ENCODE measurements at regions not wholly inside any gene's neighbourhood (a gene's known extent, or its start where the extent isn't known, plus 50 kb on each side); places are given as distances from the start of the nearest gene placed in this dataset.

GRCh38 chr1:116314305-116314919, 58.6 kb upstream of the ATP1A1 start:
- TF ChIP-seq, protein P1, sequence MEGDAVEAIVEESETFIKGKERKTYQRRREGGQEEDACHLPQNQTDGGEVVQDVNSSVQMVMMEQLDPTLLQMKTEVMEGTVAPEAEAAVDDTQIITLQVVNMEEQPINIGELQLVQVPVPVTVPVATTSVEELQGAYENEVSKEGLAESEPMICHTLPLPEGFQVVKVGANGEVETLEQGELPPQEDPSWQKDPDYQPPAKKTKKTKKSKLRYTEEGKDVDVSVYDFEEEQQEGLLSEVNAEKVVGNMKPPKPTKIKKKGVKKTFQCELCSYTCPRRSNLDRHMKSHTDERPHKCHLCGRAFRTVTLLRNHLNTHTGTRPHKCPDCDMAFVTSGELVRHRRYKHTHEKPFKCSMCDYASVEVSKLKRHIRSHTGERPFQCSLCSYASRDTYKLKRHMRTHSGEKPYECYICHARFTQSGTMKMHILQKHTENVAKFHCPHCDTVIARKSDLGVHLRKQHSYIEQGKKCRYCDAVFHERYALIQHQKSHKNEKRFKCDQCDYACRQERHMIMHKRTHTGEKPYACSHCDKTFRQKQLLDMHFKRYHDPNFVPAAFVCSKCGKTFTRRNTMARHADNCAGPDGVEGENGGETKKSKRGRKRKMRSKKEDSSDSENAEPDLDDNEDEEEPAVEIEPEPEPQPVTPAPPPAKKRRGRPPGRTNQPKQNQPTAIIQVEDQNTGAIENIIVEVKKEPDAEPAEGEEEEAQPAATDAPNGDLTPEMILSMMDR (IDR thresholded peaks at IDR 0.05; ENCODE audit: insufficient read depth, low read depth, low read length) = no peak
- no peak for DNase-seq (ENCODE audit: low read depth)
- H3K4me3 ChIP-seq (ENCODE audit: low read depth, low read length) = no peak overlapping the region

DNA sequence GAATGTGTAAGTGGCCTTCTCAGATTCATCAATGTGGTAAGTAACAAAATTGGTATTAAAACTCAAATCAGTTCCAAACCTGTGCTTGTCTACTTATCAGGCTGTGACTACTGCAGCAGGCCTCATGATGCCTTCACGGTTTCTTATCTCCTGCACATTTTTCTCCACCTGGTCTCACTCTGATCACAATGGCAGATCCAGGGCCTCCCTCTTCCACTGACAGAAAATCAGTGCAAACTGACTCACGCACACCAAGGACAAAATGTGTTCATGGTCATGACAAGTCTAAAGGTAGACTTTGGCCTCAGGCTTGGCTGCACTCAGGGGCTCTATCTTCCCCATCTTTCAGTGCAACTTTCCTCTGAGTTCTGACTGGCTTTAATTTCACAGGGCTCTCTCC, 56.7 kb upstream of the ATP1A1 start:
- no peak overlapping the region for H3K4me3 ChIP-seq (ENCODE audit: low read depth, low read length)
- DNase-seq (ENCODE audit: low read depth) = no peak
- TF ChIP-seq, protein P1 (IDR thresholded peaks at IDR 0.05; ENCODE audit: insufficient read depth, low read depth, low read length) = no peak

GRCh38 chr1:116318897-116319296, 54.1 kb upstream of the ATP1A1 start:
- DNase-seq (ENCODE audit: low read depth) = no peak
- TF ChIP-seq, protein P1 (IDR thresholded peaks at IDR 0.05; ENCODE audit: insufficient read depth, low read depth, low read length) = no peak
- H3K4me3 ChIP-seq (ENCODE audit: low read depth, low read length) = no peak overlapping the region

- no peak overlapping the region for H3K4me3 ChIP-seq (ENCODE audit: low read depth, low read length)
- DNase-seq (ENCODE audit: low read depth) = no peak
- TF ChIP-seq, protein P1 (IDR thresholded peaks at IDR 0.05; ENCODE audit: insufficient read depth, low read depth, low read length) = no peak
These were observed 52.2 kb upstream of the ATP1A1 start for GRCh38 chr1:116320874-116321273.

- H3K4me3 ChIP-seq (ENCODE audit: low read depth, low read length) = no peak overlapping the region
- TF ChIP-seq, protein P1 (IDR thresholded peaks at IDR 0.05; ENCODE audit: insufficient read depth, low read depth, low read length) = no peak
- no peak for DNase-seq (ENCODE audit: low read depth)
These were observed 51.3 kb upstream of the ATP1A1 start for GRCh38 chr1:116321766-116322175.

DNA sequence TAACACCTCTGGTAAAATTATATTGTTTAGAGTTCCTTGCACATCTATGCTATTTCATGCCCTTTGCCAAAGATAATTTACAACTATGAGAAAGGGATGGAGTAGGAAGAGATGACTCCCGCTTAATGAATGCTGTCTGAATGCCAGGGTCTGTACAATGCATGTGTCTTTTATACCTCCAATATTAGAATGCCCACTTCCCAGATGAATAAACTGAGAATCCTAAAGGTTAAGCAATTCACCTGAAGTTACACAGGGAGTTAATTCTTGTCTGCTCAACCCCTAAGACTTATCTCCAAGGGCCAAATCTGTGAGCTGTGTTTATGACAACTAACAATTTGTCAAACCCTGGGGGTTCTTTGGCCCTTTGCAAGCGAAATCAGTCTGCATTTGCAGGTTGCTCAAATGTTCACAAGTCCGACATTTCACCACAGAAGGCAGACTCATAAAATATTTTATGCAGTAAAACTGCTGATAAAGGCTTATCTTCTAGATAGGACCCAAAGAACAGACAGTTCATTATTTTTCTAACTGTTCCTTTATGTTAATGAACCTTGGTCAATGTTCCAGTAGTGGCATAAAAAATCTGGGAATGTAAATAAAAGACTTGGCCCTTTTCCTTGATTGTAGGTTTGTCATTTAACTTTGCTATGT, 50.2 kb upstream of the ATP1A1 start:
- no peak overlapping the region for H3K4me3 ChIP-seq (ENCODE audit: low read depth, low read length)
- peak; percentile 59 for DNase-seq (ENCODE audit: low read depth)
- TF ChIP-seq, protein P1 (IDR thresholded peaks at IDR 0.05; ENCODE audit: insufficient read depth, low read depth, low read length) = no peak

Small RNAs in the stretch of these regions (small RNA-seq; reads per million reads assigned to genes)
- gene RF00012 = 0.28 reads per million
